H9 (cell line): ENCODE measurements at regions not wholly inside any gene's neighbourhood (a gene's known extent, or its start where the extent isn't known, plus 50 kb on each side); places are given as distances from the start of the nearest gene placed in this dataset.

Experiments
- DNase-seq: peaks from one replicate; pipeline ENCODE4 v3.0.0-alpha.2; 2017
- H2AFZ ChIP-seq: one replicate; pipeline ENCODE4 v1.6.1; 2013; ENCODE audit warnings: mild to moderate bottlenecking, low read length, control low read depth, moderate library complexity
- H2AK5ac ChIP-seq: 2 replicates; pipeline ENCODE4 v1.6.1; 2013; ENCODE audit warnings: low read length, control low read depth, mixed read lengths; ENCODE audit not compliant: insufficient read length
- H2BK120ac ChIP-seq: one replicate; pipeline ENCODE4 v1.6.1; 2013; ENCODE audit warnings: low read depth, mild to moderate bottlenecking, low read length, control low read depth, inconsistent platforms; ENCODE audit not compliant: poor library complexity, severe bottlenecking
- H2BK12ac ChIP-seq: 2 replicates; pipeline ENCODE4 v1.6.1; 2013; ENCODE audit warnings: low read length, control low read depth, mixed read lengths, low read depth; ENCODE audit not compliant: insufficient read length
- H2BK15ac ChIP-seq: 2 replicates; pipeline ENCODE4 v1.6.1; 2013; ENCODE audit warnings: low read depth, low read length, control low read depth
- H2BK20ac ChIP-seq: one replicate; pipeline ENCODE4 v1.6.1; 2013; ENCODE audit warnings: low read depth, mild to moderate bottlenecking, low read length, control low read depth, inconsistent platforms; ENCODE audit not compliant: poor library complexity, severe bottlenecking
- H2BK5ac ChIP-seq: 2 replicates; pipeline ENCODE4 v1.6.1; 2013; ENCODE audit warnings: low read length, control low read depth, mixed read lengths; ENCODE audit not compliant: insufficient read length
- H3K14ac ChIP-seq: 2 replicates; pipeline ENCODE4 v1.6.1; 2013; ENCODE audit warnings: low read length, control low read depth; ENCODE audit not compliant: insufficient read depth
- H3K18ac ChIP-seq: 2 replicates; pipeline ENCODE4 v1.6.1; 2013; ENCODE audit warnings: low read depth, mild to moderate bottlenecking, mixed read lengths, low read length, control low read depth; ENCODE audit not compliant: insufficient read length
- H3K23ac ChIP-seq: 2 replicates; pipeline ENCODE4 v1.6.1; 2013; ENCODE audit warnings: low read length, control low read depth, mixed read lengths, low read depth; ENCODE audit not compliant: insufficient read length
- H3K23me2 ChIP-seq: 2 replicates; pipeline ENCODE4 v1.6.1; 2013; ENCODE audit warnings: low read depth, mild to moderate bottlenecking, mixed read lengths, low read length, control low read depth; ENCODE audit not compliant: insufficient read length, poor library complexity, severe bottlenecking
- H3K27ac ChIP-seq: 2 replicates; pipeline ENCODE4 v1.5.1; 2013; ENCODE audit warnings: low read length, control low read depth, mixed read lengths, low read depth; ENCODE audit not compliant: insufficient read length
- H3K27me3 ChIP-seq: 2 replicates; pipeline ENCODE4 v1.6.1; 2013; ENCODE audit warnings: low read length, control low read depth, inconsistent platforms; ENCODE audit not compliant: insufficient read depth
- H3K4ac ChIP-seq: 2 replicates; pipeline ENCODE4 v1.6.1; 2013; ENCODE audit warnings: low read depth, mild to moderate bottlenecking, control low read depth, inconsistent platforms, low read length, moderate library complexity
- H3K4me1 ChIP-seq: 2 replicates; pipeline ENCODE4 v1.6.1; 2013; ENCODE audit warnings: low read length, control low read depth, inconsistent platforms; ENCODE audit not compliant: insufficient read depth
- H3K4me2 ChIP-seq: 2 replicates; pipeline ENCODE4 v1.6.1; 2013; ENCODE audit warnings: low read length, control low read depth, mixed read lengths; ENCODE audit not compliant: insufficient read length, insufficient read depth
- H3K56ac ChIP-seq: 2 replicates; pipeline ENCODE4 v1.6.1; 2013; ENCODE audit warnings: low read depth, mild to moderate bottlenecking, mixed read lengths, low read length, control low read depth; ENCODE audit not compliant: insufficient read length
- H3K79me1 ChIP-seq: 2 replicates; pipeline ENCODE4 v1.6.1; 2013; ENCODE audit warnings: low read depth, mild to moderate bottlenecking, moderate library complexity, low read length, control low read depth, inconsistent platforms; ENCODE audit not compliant: insufficient read depth, poor library complexity, severe bottlenecking
- H3K79me2 ChIP-seq: 2 replicates; pipeline ENCODE4 v1.6.1; 2013; ENCODE audit warnings: low read length, control low read depth, inconsistent platforms; ENCODE audit not compliant: insufficient read depth
- H3K9ac ChIP-seq: 2 replicates; pipeline ENCODE4 v1.6.1; 2013; ENCODE audit warnings: low read length, control low read depth, mixed read lengths; ENCODE audit not compliant: insufficient read length; ENCODE audit errors: extremely low read depth
- H3K9me3 ChIP-seq: one replicate; pipeline ENCODE4 v1.6.1; 2013; ENCODE audit warnings: low read depth, low read length, inconsistent platforms; ENCODE audit not compliant: control insufficient read depth
- H3T11ph ChIP-seq: one replicate; pipeline ENCODE4 v1.6.1; 2013; ENCODE audit warnings: mild to moderate bottlenecking, low read length, control low read depth, inconsistent platforms
- H4K20me1 ChIP-seq: one replicate; pipeline ENCODE4 v1.6.1; 2013; ENCODE audit not compliant: control insufficient read depth, insufficient read length, insufficient read depth
- H4K5ac ChIP-seq: 2 replicates; pipeline ENCODE4 v1.6.1; 2013; ENCODE audit warnings: low read depth, mild to moderate bottlenecking, mixed read lengths, low read length, control low read depth; ENCODE audit not compliant: insufficient read length
- H4K8ac ChIP-seq: replicated peaks from 2 replicates; pipeline ENCODE4 v1.6.1; 2013; ENCODE audit warnings: low read length, control low read depth, mixed read lengths, low read depth; ENCODE audit not compliant: insufficient read length
- H4K91ac ChIP-seq: 2 replicates; pipeline ENCODE4 v1.6.1; 2013; ENCODE audit warnings: low read depth, mild to moderate bottlenecking, moderate library complexity, mixed read lengths, low read length, control low read depth; ENCODE audit not compliant: insufficient read length
- H3K27ac Mint-ChIP-seq, 3 experiments: 2 replicates in 2 of 3; 3 replicates in 1 of 3; pipeline ENCODE4 v1.8.0; 2020 to 2021; ENCODE audit warnings: mixed read lengths in 3 of 3, mild to moderate bottlenecking in 1 of 3, moderate library complexity in 1 of 3
- H3K27me3 Mint-ChIP-seq: 2 replicates; pipeline ENCODE4 v1.8.0; 2021; ENCODE audit warnings: low read depth, mild to moderate bottlenecking, moderate library complexity, mixed read lengths
- H3K36me3 Mint-ChIP-seq, 3 experiments: 2 replicates in 2 of 3; 3 replicates in 1 of 3; pipeline ENCODE4 v1.8.0; 2020 to 2021; ENCODE audit warnings: low read depth in 3 of 3, mixed read lengths in 3 of 3; ENCODE audit not compliant: insufficient read depth in 1 of 3
- H3K4me1 Mint-ChIP-seq, 2 experiments: 2 replicates each; pipeline ENCODE4 v1.8.0; 2020; ENCODE audit warnings: mixed read lengths in 2 of 2
- H3K4me3 Mint-ChIP-seq, 2 experiments: 2 replicates in 1 of 2; 3 replicates in 1 of 2; pipeline ENCODE4 v1.8.0; 2020 to 2021; ENCODE audit warnings: mild to moderate bottlenecking in 2 of 2, mixed read lengths in 2 of 2, moderate library complexity in 1 of 2
- H3K9me3 Mint-ChIP-seq, 2 experiments: 2 replicates in 1 of 2; 3 replicates in 1 of 2; pipeline ENCODE4 v1.8.0; 2020; ENCODE audit warnings: mild to moderate bottlenecking in 2 of 2, mixed read lengths in 2 of 2, moderate library complexity in 1 of 2
- CTCF ChIP-seq: fragments of 200-600 bp; sonication (generic); conservative IDR thresholded peaks from 3 replicates; pipeline ENCODE4 v1.8.0; 2021; ENCODE audit warnings: antibody characterized with exemption, mild to moderate bottlenecking

DNA sequence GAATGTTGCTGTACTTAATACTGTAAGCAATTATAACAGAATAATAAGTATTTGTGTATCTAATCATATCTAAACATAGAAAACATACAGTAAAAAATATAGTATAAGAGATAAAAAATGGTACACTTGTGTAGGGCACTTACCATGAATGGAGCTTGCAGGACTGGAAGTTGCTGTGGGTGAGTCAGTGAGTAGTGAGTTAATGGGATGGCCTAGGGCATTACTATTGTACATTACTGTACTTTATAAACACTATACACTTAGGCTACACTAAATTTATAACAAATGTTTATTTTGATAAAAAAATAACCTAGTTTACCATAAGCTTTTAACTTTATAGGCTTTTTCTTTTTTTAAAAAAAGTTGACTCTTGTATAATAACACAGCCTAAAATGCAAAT, 1071.2 kb upstream of the SEL1L start:
- no peaks in the 10 kb centered on the region for H3K79me1 ChIP-seq
- H3K27ac Mint-ChIP-seq = no peak overlapping the region

More for the DNA sequence above, 1071.2 kb upstream of the SEL1L start:
- no peak overlapping the region for H2BK120ac ChIP-seq
- TF ChIP-seq CTCF = no peak
- no peaks in the 10 kb centered on the region for H3K27me3 Mint-ChIP-seq
- no peak overlapping the region for H3K4me3 Mint-ChIP-seq
- no peak overlapping the region for H2BK5ac ChIP-seq
- no peak overlapping the region for H4K8ac ChIP-seq
- DNase-seq = no peak
- no peaks in the 10 kb centered on the region for H3K79me2 ChIP-seq
- H3K9ac ChIP-seq = no peak overlapping the region
- H3K4me1 Mint-ChIP-seq = no peaks in the 10 kb centered on the region
- no peaks in the 10 kb centered on the region for H3K9me3 ChIP-seq
- H2BK12ac ChIP-seq = no peak overlapping the region
- no peak overlapping the region for H4K5ac ChIP-seq
- no peaks in the 10 kb centered on the region for H3K36me3 Mint-ChIP-seq
- H3K23me2 ChIP-seq = no peaks in the 10 kb centered on the region
- no peak overlapping the region for H3K4ac ChIP-seq
- no peaks in the 10 kb centered on the region for H3K4me1 ChIP-seq
- no peak overlapping the region for H3K4me2 ChIP-seq
- no peak overlapping the region for H2BK15ac ChIP-seq
- H3K9me3 Mint-ChIP-seq = no peaks in the 10 kb centered on the region
- no peak overlapping the region for H2BK20ac ChIP-seq
- H2AFZ ChIP-seq = no peak overlapping the region
- H4K20me1 ChIP-seq = no peaks in the 10 kb centered on the region
- no peaks in the 10 kb centered on the region for H3K27me3 ChIP-seq
- no peak overlapping the region for H3K18ac ChIP-seq
- no peak overlapping the region for H2AK5ac ChIP-seq
- no peak overlapping the region for H4K91ac ChIP-seq
- H3K56ac ChIP-seq = no peak overlapping the region
- no peak overlapping the region for H3K27ac ChIP-seq
- no peak overlapping the region for H3K14ac ChIP-seq
- H3T11ph ChIP-seq = no peak overlapping the region
- H3K23ac ChIP-seq = no peak overlapping the region
